ENCODE measurements at regions not wholly inside any gene's neighbourhood (a gene's known extent, or its start where the extent isn't known, plus 50 kb on each side); places are given as distances from the start of the nearest gene placed in this dataset.

GRCh38 chr14:80414080-80414479 lies 202.8 kb upstream of the DIO2 start:
- no peak overlapping the region for H2AFZ ChIP-seq (ENCODE audit: low read length)
- no peaks in the 10 kb centered on the region for H3K4me1 ChIP-seq (ENCODE audit: insufficient read depth, low read length)
- no peak overlapping the region for H2BK20ac ChIP-seq (ENCODE audit: low read depth, low read length, poor library complexity, severe bottlenecking)
- no peak overlapping the region for H3K4me3 Mint-ChIP-seq
- H3K4me1 Mint-ChIP-seq, result no peaks in the 10 kb centered on the region
- H3K36me3 Mint-ChIP-seq (ENCODE audit: insufficient read depth in 1 of 3, low read depth in 3 of 3), result no peaks in the 10 kb centered on the region
- H4K91ac ChIP-seq (ENCODE audit: insufficient read length, low read depth, low read length), result no peak overlapping the region
- no peak for DNase-seq
- no peak overlapping the region for H3T11ph ChIP-seq (ENCODE audit: low read length)
- no peaks in the 10 kb centered on the region for H3K79me1 ChIP-seq (ENCODE audit: insufficient read depth, low read depth, low read length, poor library complexity, severe bottlenecking)
- no peak overlapping the region for H2BK5ac ChIP-seq (ENCODE audit: insufficient read length, low read length)
- no peak overlapping the region for H3K9ac ChIP-seq (ENCODE audit: extremely low read depth, insufficient read length, low read length)
- no peak overlapping the region for H3K56ac ChIP-seq (ENCODE audit: insufficient read length, low read depth, low read length)
- H3K27me3 ChIP-seq (ENCODE audit: insufficient read depth, low read length), result no peaks in the 10 kb centered on the region
- H3K27ac Mint-ChIP-seq, result no peak overlapping the region
- no peak overlapping the region for H2BK120ac ChIP-seq (ENCODE audit: low read depth, low read length, poor library complexity, severe bottlenecking)
- no peak overlapping the region for H2AK5ac ChIP-seq (ENCODE audit: insufficient read length, low read length)
- no CpG with 5 or more reads among the region's 4 CpGs for WGBS (ENCODE audit: extremely low coverage, insufficient read length, low lambda C conversion rate)
- no peak overlapping the region for H3K4me2 ChIP-seq (ENCODE audit: insufficient read depth, insufficient read length, low read length)
- H3K27me3 Mint-ChIP-seq (ENCODE audit: low read depth), result peaks cover 5% of the 10 kb centered on the region
- H3K79me2 ChIP-seq (ENCODE audit: insufficient read depth, low read length), result no peaks in the 10 kb centered on the region
- H3K4ac ChIP-seq (ENCODE audit: low read depth, low read length), result no peak overlapping the region
- no peak overlapping the region for H4K5ac ChIP-seq (ENCODE audit: insufficient read length, low read depth, low read length)
- no peaks in the 10 kb centered on the region for H3K9me3 ChIP-seq (ENCODE audit: control insufficient read depth, low read depth, low read length)
- H2BK12ac ChIP-seq (ENCODE audit: insufficient read length, low read depth, low read length), result no peak overlapping the region
- H2BK15ac ChIP-seq (ENCODE audit: low read depth, low read length), result no peak overlapping the region
- H3K18ac ChIP-seq (ENCODE audit: insufficient read length, low read depth, low read length), result no peak overlapping the region
- no peaks in the 10 kb centered on the region for H4K20me1 ChIP-seq (ENCODE audit: control insufficient read depth, insufficient read depth, insufficient read length)
- no peaks in the 10 kb centered on the region for H3K9me3 Mint-ChIP-seq
- no peak overlapping the region for H3K27ac ChIP-seq (ENCODE audit: insufficient read length, low read depth, low read length)
- no peak overlapping the region for H4K8ac ChIP-seq (replicated peaks; ENCODE audit: insufficient read length, low read depth, low read length)
- TF ChIP-seq, protein P1, sequence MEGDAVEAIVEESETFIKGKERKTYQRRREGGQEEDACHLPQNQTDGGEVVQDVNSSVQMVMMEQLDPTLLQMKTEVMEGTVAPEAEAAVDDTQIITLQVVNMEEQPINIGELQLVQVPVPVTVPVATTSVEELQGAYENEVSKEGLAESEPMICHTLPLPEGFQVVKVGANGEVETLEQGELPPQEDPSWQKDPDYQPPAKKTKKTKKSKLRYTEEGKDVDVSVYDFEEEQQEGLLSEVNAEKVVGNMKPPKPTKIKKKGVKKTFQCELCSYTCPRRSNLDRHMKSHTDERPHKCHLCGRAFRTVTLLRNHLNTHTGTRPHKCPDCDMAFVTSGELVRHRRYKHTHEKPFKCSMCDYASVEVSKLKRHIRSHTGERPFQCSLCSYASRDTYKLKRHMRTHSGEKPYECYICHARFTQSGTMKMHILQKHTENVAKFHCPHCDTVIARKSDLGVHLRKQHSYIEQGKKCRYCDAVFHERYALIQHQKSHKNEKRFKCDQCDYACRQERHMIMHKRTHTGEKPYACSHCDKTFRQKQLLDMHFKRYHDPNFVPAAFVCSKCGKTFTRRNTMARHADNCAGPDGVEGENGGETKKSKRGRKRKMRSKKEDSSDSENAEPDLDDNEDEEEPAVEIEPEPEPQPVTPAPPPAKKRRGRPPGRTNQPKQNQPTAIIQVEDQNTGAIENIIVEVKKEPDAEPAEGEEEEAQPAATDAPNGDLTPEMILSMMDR (conservative IDR thresholded peaks at IDR 0.05), result no peak
- no peak overlapping the region for H3K23ac ChIP-seq (ENCODE audit: insufficient read length, low read depth, low read length)
- no peak overlapping the region for H3K14ac ChIP-seq (ENCODE audit: insufficient read depth, low read length)
- no peaks in the 10 kb centered on the region for H3K23me2 ChIP-seq (ENCODE audit: insufficient read length, low read depth, low read length, poor library complexity, severe bottlenecking)

Data from H9 (cell line).